ENCODE measurements at regions not wholly inside any gene's neighbourhood (a gene's known extent, or its start where the extent isn't known, plus 50 kb on each side); places are given as distances from the start of the nearest gene placed in this dataset.

DNA sequence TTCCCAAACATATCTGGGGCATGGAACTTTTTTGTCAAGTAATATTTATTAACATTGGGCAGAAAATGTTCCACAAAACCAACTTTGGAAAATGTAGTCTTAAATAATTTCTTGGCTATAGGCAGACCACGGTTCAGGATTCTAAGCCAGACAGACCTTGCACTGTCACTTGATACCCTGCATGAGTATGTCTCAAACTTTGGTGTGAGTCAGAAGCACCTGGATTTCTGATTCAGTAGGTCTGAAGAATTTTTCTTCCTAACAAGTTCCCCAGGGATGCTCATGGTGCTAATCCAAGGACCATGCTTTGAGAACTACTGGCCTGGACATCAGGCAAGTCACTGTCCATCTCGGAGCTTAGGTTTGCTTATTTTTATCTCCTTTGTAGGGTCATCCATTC, 562.0 kb downstream of the PLPP3 start:
- Histone ChIP-seq H3K4me3 (no peak overlapping the region), H3K27ac (no peak overlapping the region), H3K27me3 (no peaks in the 10 kb centered on the region), H3K9me3 (no peaks in the 10 kb centered on the region), H3K36me3 (no peaks in the 10 kb centered on the region), H3K4me1 (no peaks in the 10 kb centered on the region)
- TF ChIP-seq, protein P1, sequence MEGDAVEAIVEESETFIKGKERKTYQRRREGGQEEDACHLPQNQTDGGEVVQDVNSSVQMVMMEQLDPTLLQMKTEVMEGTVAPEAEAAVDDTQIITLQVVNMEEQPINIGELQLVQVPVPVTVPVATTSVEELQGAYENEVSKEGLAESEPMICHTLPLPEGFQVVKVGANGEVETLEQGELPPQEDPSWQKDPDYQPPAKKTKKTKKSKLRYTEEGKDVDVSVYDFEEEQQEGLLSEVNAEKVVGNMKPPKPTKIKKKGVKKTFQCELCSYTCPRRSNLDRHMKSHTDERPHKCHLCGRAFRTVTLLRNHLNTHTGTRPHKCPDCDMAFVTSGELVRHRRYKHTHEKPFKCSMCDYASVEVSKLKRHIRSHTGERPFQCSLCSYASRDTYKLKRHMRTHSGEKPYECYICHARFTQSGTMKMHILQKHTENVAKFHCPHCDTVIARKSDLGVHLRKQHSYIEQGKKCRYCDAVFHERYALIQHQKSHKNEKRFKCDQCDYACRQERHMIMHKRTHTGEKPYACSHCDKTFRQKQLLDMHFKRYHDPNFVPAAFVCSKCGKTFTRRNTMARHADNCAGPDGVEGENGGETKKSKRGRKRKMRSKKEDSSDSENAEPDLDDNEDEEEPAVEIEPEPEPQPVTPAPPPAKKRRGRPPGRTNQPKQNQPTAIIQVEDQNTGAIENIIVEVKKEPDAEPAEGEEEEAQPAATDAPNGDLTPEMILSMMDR (IDR thresholded peaks at IDR 0.05): no peak
- DNase-seq (ENCODE audit: low spot score): no peak

DNA sequence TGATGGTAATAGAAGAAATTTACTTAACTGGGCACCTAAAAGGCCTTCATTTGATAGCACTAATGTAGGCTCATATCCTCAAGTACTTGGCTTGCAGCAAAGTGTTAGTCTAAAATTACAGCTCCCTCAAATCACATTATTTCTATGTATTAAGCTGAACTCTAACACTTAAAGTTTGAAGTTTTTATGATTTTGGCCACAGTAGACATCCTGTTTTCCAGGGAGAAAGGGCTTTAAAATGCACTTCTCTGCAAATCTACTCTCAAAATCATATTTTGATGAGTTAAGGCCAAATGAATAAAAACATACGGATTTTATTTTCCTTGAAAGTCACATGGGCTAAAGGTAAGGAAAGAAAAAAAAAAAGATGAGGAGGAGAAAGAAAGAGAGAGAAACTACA, 575.5 kb downstream of the PLPP3 start:
- Histone ChIP-seq H3K4me1 (no peaks in the 10 kb centered on the region), H3K9me3 (peaks cover 0 to 5% of the 10 kb centered on the region in 2 donors), H3K36me3 (no peaks in the 10 kb centered on the region), H3K27me3 (no peaks in the 10 kb centered on the region), H3K27ac (no peak overlapping the region), H3K4me3 (no peak overlapping the region)
- no peak for DNase-seq (ENCODE audit: low spot score)
- TF ChIP-seq, protein P1 (IDR thresholded peaks at IDR 0.05): no peak

DNA sequence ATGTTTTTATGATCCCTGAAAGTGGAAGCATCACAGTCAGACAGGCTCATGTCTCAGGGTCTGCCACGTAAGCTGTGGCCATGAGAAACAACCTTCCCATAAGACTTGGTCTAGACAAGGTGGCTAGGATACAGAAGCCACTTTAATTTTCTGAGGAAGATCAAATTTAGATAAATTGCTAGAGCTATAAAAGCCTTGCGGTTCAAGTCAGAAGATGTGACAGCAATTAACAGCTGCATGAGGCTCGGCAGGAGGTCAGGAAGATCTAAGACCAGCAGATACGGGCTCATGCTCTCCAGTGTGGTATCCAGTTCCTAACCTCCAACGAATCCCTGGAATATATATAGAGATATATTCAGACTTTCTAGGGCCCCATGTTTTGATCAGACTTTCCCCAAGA, 577.1 kb downstream of the PLPP3 start:
- TF ChIP-seq, protein P1 (IDR thresholded peaks at IDR 0.05): no peak
- no peak overlapping the region for H3K4me3 ChIP-seq
- H3K27ac ChIP-seq: no peak overlapping the region
- peaks cover 0 to 5% of the 10 kb centered on the region in 2 donors for H3K9me3 ChIP-seq
- H3K4me1 ChIP-seq: no peaks in the 10 kb centered on the region
- no peak for DNase-seq (ENCODE audit: low spot score)
- no peaks in the 10 kb centered on the region for H3K36me3 ChIP-seq
- no peaks in the 10 kb centered on the region for H3K27me3 ChIP-seq

DNA sequence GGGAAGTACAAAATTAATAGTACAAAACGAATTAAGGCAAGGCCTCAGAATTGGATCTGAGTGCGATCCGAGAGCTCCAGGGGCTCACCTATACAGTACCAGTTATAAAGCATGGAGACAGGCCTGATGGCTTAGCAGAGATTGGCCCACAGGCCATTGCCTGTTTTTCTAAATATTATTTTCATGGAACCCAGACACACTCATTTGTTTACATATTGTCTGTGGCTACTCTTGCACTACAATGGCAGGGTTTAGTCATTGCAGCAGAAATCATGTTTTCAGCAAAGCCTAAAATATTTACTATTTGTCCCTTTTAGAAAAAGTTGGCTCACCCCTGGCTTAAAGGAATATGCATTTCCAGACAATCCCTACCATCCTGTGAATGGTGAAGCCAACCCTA, 578.9 kb downstream of the PLPP3 start:
- Histone ChIP-seq H3K27me3 (no peaks in the 10 kb centered on the region), H3K27ac (no peak overlapping the region), H3K4me1 (no peaks in the 10 kb centered on the region), H3K4me3 (no peak overlapping the region), H3K36me3 (no peaks in the 10 kb centered on the region), H3K9me3 (peaks cover 0 to 11% of the 10 kb centered on the region in 2 donors)
- DNase-seq (ENCODE audit: low spot score): no peak
- TF ChIP-seq, protein P1 (IDR thresholded peaks at IDR 0.05): no peak

DNA sequence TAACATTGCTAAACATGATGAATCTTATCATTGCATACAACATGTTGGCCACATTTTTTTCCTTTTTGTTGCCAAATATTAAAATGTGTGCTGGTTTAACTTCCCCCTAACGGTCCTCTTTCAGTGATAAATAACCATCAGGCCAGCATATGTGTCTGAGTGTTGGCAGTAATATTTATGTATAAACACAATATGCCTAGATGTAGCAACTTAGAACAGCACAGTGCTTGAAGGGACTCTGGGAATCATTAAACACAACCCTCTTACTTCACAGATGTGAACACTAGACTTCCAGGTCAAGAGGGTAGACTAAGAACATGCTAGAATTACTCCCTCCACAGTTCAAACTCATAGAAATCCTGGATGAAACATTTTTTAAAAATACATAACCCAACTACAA, 581.8 kb downstream of the PLPP3 start:
- peaks cover 0 to 9% of the 10 kb centered on the region in 2 donors for H3K9me3 ChIP-seq
- no peak for DNase-seq (ENCODE audit: low spot score)

More for the DNA sequence above, 581.8 kb downstream of the PLPP3 start:
- no peak overlapping the region for H3K27ac ChIP-seq
- no peaks in the 10 kb centered on the region for H3K36me3 ChIP-seq
- no peaks in the 10 kb centered on the region for H3K4me1 ChIP-seq
- no peaks in the 10 kb centered on the region for H3K27me3 ChIP-seq
- TF ChIP-seq, protein P1 (IDR thresholded peaks at IDR 0.05): no peak
- no peak overlapping the region for H3K4me3 ChIP-seq
